Bone marrow (tissue), 2 donors: ENCODE measurements at regions not wholly inside any gene's neighbourhood (a gene's known extent, or its start where the extent isn't known, plus 50 kb on each side); places are given as distances from the start of the nearest gene placed in this dataset.
A peak's percentile ranks its signal among the peaks of the same experiment; 100 is the strongest.
"Not testable (repeated sequence)": the region's sequence is repeated elsewhere in the genome, so short reads cannot be mapped to it uniquely, and the experiment has no call there.

ENCODE experiments used
- DNase-seq, 2 donors: peaks; one replicate each; lab custom pipeline; 2025; lab: John Stamatoyannopoulos, UW

DNA sequence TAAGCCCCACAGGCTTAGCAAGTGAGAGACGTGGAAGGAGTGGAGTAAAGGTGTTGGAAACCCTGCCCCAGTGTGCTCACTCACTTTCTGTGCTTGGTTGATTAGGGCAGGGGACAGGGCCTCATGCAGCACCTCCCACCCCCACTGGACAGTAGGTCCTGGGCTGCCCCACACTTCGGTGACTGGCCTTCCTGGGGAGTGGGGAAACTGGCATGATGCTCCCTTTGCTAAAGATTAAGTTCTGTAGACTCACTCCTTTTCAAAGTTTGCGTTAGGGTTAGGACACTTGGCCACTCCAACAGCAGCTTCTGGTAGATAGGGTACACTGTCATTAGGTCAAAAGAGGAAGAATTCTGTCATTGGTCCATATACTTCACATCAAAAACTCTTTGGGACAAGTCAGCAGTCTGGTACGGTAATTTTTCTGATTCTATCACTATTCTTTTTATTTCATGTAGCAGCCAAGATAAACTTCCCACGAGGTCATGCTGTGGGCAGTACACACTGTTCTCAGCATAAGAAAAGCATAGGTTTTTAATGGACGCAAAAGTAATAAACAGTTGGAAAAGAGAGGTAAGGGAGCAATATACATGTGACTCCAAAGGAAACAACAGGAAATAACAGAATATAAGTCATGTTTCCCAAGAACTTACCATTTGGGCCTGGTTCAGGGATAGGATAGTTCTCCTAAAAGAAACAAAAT lies 106.6 kb upstream of the TERB2 start:
- not testable (repeated sequence) for DNase-seq

DNA sequence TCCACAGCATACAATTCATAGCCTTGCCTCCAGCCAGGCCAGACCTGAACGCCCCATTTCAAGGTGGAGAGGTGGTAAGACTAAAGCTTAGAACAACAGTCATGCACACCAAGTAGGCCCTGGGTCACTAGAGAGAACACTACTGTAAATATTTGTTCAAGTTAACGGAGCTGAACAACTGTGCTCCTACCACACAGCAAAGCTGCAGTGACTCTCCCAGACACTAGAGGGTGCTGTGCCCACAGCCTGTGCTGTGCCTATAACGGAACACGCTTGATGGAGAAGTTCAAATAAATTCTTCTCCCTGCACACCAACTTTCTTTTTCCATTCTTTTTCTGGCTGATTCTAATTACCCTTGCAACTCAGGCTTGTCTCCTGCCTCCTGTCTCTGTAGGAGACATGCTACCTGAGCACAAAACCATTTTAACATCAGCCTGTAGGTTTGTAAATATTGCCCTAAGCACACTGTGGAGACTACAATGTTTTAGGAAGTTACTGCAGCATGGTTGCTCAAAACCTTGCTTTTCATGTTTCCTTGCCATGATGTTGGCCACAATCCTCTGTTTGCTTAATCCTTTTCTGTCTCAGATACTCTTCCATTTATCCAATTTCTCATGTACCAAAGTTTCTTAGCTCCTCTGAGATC lies 103.1 kb upstream of the TERB2 start:
- peak; percentile 2 to 58 for DNase-seq

DNA sequence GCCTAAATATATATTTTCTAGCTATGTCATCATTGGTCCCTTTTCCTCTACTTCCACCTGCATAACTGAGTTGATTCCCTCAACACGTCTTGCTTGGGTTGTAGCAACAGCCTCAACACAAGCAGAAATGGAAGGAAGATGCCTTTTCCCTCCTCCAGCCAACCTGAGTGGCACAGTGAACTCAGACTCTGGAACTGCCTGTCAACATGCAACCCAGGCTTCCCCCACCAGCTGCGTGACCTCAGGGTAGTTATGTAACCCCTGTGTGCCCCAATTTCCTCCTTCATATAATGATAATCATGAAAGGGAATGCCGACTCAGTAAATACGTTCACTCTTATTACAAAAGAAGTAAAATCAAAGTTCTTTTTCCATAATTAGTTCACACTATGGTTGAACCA lies 101.8 kb upstream of the TERB2 start:
- not testable (repeated sequence) for DNase-seq

DNA sequence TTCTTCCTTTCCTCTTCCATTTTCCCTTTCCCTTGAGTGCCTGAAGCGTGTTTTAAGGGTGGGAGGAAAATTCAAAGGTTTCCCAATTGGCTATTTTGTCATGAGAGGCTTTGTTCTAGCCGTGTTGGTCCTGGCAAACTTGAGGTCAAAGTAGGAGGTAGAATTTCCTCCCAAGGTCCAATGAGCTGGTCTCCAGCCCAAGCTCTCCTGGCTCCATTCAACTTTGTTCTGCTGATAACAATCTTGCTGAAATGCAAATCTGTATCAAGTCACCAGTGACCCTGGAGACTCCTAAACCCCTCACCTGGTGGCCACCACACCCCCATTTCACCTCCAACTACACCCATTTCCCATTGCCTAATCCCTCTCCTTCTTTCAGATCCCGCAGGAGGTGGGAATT lies 100.2 kb upstream of the TERB2 start:
- not testable (repeated sequence) for DNase-seq

DNA sequence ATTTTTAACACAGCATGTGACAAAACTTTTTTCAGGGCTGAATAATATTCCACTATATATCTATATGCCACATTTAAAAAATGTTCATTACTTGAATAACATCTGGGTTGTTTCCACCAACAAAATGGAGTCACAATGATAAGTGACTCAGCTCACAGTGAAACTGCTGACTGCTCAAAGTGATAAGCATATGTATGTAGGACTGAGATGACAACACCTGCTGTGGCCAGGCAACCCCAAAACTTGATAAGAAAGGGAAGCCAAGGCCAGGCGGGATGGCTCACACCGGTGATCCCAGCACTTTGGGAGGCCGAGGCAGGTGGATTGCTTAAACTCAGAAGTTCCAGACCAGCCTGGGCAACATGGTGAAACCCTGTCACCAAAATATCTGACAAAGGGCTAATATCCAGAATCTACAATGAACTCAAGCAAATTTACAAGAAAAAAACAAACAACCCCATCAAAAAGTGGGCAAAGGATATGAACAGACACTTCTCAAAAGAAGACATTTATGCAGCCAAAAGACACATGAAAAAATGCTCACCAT lies 99.2 kb upstream of the TERB2 start:
- not testable (repeated sequence) for DNase-seq

DNA sequence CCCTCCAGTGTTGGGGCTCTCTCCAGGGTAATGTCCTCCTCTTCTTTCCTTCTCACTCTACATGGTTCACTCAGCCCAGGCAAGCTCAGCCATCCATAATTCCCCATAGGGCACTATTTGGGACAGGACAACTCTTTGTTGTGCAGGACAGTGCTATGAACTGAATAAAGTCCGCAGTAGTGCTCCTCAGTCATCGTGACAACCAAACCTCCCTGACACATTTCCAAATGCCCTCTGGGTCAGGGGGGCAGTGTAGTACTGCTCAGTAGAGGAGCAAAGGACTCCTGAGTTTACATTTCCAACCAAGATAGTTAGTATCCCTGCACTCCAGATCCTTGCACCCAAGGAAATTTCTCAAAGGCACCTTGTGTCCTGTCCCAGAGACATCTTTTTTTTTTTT lies 97.4 kb upstream of the TERB2 start:
- DNase-seq, result not testable (repeated sequence)

DNA sequence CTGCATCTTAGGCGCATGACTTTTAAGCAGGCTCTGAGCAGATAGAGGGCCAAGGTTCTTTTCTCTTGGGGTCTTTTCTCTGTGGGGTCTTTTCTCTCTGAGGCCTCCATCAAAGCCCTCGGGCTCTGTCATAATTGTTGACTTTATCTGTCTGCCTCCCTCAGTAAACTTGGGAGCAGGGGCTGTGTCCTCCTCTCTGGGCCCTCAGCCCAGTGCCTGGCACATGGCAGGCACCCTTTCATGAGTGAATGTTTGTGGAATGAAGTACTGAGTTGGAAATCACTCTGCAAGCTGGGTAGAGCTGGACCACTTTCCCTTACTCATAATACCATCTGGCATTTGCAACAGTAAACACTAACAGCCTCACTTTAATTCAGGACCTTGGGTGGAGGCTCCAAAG lies 96.3 kb upstream of the TERB2 start:
- not testable (repeated sequence) for DNase-seq

DNA sequence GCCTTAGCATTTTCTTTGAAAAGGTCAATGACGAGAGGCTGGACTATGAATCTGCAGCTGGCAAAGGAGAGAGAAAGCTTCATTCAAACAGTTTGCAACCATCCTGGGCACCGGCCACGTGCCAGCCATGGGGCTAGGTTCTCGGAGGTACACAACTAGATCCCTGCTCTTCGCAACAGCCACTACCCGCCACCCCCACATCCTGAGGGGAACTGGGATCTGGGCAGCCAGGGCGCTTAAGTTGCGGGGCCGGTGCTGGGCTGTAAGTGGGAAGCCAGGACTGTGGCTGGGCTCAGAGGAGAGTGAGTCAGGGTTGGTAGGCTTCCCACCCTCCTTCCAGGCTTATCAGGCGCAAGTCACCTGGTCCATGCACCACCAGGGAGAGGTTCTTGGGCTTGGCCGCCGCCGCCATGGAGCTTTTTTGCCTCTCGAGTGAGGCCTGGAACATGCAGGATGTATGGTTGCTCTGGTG lies 95.0 kb upstream of the TERB2 start:
- no peak for DNase-seq

DNA sequence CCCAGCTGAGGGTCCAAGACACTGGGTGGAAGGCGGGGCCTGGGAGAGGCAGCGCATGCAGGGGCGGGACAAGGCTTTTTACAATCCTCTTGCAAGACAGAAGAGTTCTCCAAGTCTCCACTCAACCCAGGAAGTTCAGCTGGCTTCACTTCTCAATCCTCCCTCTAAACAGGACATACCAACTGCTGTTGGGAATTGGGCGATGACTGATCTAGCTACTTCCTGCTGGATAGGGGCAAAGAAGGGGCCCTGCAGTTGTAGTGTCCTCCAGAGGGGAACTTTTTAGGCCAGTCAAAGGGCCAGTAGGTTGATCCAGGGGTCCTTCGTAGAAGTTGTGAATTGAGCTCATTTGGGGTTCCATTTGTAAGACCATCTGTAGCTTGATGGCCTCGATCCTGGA lies 94.6 kb upstream of the TERB2 start:
- DNase-seq, result no peak

DNA sequence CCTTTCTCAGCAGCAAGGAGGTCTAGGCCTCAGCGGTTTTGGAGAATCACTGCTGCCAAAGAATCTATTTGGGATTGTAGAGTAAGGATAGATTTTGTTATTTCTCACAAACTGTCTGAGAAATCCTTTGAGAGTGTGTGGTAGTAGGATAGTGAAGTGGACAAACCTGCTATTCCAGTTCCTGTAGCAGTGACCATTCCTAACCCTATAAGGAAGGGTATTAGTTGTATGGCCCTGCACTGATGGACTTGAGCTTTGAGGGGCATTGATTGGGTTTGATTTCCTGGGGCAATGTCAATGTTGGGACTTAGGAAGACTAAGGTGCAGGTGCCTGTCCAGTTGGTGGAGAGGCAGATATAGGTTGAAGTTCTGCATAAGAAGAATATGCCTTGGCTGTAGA lies 93.6 kb upstream of the TERB2 start:
- DNase-seq, result not testable (repeated sequence)

DNA sequence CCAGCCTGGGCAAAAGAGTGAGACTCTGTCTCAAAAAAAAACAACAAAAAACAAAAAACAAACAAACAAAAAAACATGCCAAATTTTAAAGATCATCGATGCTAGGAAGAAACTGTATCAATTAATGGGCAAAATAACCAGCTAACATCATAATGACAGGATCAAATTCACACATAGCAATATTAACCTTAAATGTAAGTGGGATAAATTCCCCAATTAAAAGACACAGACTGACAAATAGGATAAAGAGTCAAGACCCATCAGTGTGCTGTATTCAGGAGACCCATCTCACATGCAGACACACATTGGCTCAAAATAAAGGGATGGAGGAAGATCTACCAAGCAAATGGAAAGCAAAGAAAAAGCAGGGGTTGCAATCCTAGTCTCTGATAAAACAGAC lies 88.4 kb upstream of the TERB2 start:
- DNase-seq, result not testable (repeated sequence)

DNA sequence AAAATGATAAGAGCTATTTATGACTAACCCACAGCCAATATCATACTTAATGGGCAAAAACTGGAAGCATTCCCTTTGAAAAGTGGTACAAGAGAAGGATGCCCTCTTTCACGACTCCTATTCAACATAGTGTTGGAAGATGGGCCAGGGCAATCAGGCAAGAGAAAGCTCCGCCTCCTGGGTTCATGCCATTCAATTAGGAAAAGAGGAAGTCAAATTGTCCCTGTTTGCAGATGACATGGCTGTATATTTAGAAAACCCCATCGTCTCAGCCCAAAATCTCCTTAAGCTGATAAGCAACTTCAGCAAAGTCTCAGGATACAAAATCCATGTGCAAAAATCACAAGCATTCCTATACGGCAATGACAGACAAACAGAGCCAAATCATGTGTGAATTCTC lies 86.4 kb upstream of the TERB2 start:
- not testable (repeated sequence) for DNase-seq

DNA sequence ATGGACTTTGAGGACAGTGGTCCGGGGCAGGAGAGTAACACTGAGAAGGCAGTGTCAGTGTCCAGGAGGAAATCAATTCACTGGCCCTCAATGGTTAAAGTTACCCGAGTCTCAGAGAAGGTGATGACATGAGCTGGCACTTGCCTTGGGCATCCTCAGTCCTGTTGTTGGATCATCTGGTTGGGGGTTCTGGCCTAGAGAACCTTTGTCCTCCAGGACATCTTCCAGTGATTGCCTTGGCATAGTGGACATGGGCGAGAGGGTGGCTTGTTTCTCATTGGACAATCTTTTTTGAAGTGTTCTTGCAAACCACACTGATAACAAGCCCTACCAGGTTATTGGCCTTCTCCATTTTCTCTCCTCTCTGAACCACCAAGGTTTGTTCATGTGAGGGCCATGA lies 83.4 kb upstream of the TERB2 start:
- DNase-seq, result no peak

DNA sequence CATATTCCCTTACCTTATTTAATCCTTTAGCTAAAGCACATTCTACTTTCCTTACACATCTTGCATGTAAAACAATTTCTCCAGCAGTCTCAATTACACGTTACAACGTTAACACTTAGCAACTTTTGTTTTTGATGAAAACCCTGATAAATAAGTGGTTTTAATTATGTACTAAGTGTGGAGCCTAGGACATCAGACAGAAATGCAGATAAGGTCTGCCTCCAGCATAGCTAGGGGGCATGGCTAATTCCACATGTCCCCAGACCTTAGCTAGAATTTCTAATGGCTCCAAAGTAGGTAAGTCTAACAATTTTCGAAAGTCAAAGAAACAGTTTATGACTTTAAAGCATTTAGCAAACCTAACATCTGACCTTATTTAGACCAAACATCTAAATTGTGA lies 77.4 kb upstream of the TERB2 start:
- no peak for DNase-seq

DNA sequence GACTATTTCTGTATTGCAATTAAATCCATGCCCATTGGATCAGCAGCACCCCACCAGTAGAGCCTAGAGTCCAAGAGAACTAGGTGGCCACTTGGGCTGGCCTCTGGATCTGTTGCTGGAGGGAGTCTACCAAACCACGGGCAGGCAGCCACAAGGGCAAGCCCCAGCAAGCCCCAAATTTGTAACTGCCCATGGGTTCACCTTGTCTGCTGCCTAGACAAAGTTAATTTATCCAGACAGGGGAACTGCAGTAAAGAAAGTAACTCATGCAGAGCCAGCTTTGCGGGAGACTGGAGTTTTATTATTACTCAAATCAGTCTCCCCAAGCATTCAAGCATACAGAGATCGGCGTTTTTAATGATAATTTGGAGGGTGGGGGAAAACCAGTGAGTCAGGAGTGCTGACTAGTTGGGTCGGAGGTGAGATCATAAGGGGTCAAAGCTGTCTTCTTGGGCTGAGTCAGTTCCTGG lies 74.0 kb upstream of the TERB2 start:
- no peak for DNase-seq

DNA sequence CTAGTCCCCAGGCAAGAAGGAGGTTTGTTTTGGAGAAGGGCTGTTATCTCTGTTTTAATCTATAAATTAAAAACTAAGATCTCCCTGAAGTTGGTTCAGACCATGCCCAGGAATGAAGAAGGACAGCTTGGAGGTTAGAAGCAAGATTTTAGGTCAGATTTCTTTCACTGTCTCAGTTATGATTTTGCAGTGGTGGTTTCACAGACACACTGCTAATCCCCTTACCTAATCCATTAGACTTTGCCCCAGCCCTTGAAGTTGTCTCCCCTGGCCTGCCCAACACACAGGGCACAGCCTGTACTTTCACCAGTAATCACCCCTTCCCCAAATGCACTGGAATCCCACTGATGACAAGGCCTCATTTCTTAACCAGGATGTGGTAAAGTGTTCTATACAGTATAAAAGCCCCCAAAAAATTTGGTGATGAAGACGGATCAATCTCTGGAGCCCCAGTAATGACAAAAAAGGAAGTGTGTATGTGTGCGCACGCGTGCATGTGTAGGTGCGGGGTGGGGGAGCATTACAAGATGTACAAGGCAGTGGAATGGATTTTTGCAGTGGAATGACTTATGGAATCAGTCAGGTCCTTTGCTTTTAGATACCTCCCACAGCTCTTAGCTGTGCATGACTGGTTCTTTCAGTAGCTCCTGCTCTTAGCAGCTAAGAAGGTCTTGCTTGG lies 73.1 kb upstream of the TERB2 start:
- DNase-seq, result no peak

DNA sequence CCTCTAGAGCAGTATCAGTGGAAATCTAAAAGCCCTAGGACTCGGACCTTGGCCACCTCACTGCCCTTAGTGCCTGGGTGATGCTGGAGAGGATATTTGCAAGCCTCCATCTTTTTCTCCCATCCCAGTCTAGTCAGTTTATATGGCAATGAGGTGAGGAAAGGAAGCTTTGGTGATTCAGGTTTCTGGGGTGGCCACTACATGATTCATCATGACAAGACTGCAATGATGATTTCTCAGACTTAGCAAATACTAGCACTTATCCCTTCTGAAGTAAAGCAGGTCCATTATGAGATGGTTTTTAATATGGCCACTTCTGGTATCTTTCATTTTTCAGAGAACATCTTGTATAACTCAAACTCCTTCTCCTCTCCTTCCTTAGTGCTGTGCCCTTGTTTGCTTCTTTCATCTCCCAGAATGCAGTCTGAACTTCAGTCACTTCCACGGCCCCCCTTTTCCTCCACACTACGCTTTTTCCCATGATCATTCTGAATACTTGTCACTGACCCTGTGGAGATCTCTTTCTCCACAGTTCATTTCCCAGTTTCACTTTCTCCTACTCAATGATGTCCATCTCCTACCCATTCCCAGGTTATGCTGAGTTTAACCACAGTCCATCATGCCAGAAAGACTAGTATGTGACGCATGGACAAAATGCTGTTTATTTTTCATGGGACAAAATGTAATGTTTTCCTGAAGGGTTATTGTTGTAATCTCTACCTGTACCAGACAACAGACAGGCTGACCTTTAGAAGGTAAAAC lies 57.4 kb upstream of the TERB2 start:
- DNase-seq, result not testable (repeated sequence)

DNA sequence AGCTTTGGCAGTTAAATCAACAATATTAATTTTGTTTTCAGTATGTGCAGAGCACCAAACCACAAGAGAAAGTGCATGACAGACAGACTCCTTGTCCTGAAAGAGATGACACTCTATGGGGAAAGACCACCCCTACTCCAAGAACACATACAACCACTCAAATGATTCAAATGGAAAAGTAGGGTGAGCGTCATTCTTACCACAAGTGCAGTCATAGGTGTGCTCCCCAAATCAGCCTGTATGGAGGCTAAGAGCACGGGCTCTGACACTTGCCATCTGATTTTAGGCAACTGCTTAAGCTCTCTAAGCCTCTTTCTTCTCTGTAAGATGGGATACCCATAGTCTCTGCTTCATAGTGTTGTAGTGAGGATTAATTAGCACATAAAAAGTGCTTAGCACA lies 56.7 kb upstream of the TERB2 start:
- DNase-seq, result not testable (repeated sequence)

DNA sequence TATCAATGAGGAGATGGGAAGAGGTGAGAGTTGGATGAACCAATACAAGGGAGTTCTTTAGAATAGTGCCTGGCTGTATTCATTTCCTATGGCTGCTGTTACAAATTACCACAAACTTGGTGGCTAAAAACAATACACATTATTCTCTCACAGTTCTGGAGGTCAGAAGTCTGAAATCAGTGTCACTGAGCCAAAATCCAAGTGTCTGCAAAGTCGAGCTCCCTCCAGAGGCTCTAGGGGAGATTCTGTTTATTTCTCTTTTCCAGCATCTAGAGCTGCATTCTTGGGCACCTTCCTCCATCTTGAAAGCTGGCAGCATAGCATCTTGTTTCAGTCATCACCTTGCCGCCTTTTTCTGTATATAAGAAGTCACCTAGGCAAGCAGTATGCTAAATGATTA lies 55.7 kb upstream of the TERB2 start:
- not testable (repeated sequence) for DNase-seq

DNA sequence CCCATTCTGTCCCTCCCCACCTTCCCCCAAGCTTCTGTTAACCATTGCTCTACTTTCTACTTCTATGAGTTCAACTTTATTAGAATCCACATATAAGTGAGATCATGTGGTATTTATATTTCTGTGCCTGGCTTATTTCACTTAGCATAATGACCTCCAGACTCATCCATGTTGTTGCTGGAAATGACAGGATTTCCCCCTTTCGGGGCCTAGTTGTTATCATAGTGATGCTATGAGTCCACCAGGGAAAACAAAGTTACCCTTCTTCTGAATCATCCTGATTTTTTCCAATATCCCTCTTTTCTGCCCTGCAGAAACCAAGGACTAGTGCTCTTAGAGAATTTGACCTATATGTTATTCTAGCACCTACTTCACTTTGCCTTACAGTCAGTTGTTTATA lies 53.2 kb upstream of the TERB2 start:
- DNase-seq, result not testable (repeated sequence)

DNA sequence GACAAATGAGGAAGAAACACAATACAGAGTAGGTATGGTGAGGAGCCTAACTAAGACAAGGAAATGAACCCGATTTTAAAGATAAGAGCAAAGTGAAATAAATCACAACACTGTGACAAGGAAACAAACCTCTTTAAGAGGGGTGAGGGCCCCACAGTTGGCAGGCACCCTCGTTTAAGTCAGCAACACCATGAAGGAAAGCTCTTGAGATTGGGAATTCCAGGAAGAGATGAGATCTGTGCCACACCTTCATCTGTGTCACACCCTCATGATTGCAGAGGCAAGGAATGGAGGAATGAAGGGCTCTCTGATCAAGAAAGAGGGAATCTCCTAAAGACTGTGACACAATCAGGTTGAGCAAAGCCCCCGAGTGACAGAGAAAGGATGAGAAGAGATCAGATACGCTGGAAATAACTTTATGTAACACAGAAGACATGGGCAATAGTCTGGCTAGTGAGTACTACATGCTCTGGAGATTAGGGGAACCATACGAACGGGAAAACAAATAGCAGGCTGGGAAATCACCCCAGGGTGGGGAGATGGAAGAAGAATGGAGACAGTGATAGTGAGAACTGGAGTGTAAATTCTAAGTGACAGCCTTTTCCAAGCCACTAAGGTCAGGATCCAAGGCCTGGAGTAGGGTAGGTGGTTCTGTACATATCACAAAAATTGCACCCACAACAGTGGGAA lies 51.7 kb upstream of the TERB2 start:
- DNase-seq, result peak in 1 of 2 donors; percentile 61
